A673 (cell line): ENCODE measurements at regions not wholly inside any gene's neighbourhood (a gene's known extent, or its start where the extent isn't known, plus 50 kb on each side); places are given as distances from the start of the nearest gene placed in this dataset.

ENCODE experiments used
- BruUV-seq: library from RNA; stranded (reverse); fragments of 400-500 nt; replicated peaks from 2 replicates; lab custom pipeline; 2021; lab: Mats Ljungman, UMichigan
- CTCF ChIA-PET: fragments of 300-600 bp; sonication (Branson Sonifier 250); formaldehyde crosslinking; loops from one replicate; lab custom pipeline; 2022; ENCODE audit warnings: antibody characterized with exemption; lab: Charles Lee
- POLR2A ChIA-PET: fragments of 300-600 bp; sonication (Branson Sonifier 250); formaldehyde crosslinking; loops from one replicate; lab custom pipeline; 2022; ENCODE audit warnings: antibody characterized with exemption; ENCODE audit not compliant: low non-redundant PET; lab: Charles Lee
- DNase-seq: peaks from one replicate; pipeline ENCODE4 v3.0.0-alpha.2; 2015; ENCODE audit warnings: low spot score
- H3K27ac ChIP-seq: fragments of 200-600 bp; sonication (generic); 2 replicates; pipeline ENCODE4 v1.5.1; 2016; ENCODE audit warnings: mixed run types, low read depth, mild to moderate bottlenecking, mixed read lengths, antibody characterized with exemption, low read length; ENCODE audit not compliant: poor library complexity, severe bottlenecking
- H3K27me3 ChIP-seq: fragments of 200-600 bp; sonication (generic); replicated peaks from 2 replicates; pipeline ENCODE4 v1.6.1; 2017; ENCODE audit warnings: mixed run types, low read depth, mild to moderate bottlenecking, mixed read lengths, antibody characterized with exemption, low read length; ENCODE audit not compliant: insufficient read depth, poor library complexity
- H3K36me3 ChIP-seq: fragments of 200-600 bp; sonication (generic); 2 replicates; pipeline ENCODE4 v1.6.1; 2016; ENCODE audit warnings: mixed run types, mild to moderate bottlenecking, mixed read lengths, antibody characterized with exemption, low read length; ENCODE audit not compliant: insufficient read depth, poor library complexity, severe bottlenecking
- H3K4me1 ChIP-seq: fragments of 200-600 bp; sonication (generic); 2 replicates; pipeline ENCODE4 v1.6.1; 2017; ENCODE audit warnings: mixed run types, mild to moderate bottlenecking, mixed read lengths, antibody characterized with exemption, low read length; ENCODE audit not compliant: insufficient read depth, poor library complexity, severe bottlenecking
- H3K4me3 ChIP-seq: fragments of 200-600 bp; sonication (generic); 2 replicates; pipeline ENCODE4 v1.5.1; 2016; ENCODE audit warnings: low read depth, mixed run types, mild to moderate bottlenecking, mixed read lengths, low read length; ENCODE audit not compliant: poor library complexity, severe bottlenecking
- H3K9me3 ChIP-seq: fragments of 200-600 bp; sonication (generic); 2 replicates; pipeline ENCODE4 v1.6.1; 2016; ENCODE audit warnings: mixed run types, low read depth, mild to moderate bottlenecking, mixed read lengths, antibody characterized with exemption, low read length; ENCODE audit not compliant: poor library complexity, severe bottlenecking
- CTCF ChIP-seq: fragments of 300-800, 200-600 bp; sonication (generic); conservative IDR thresholded peaks from 2 replicates; pipeline ENCODE4 v1.5.1; 2017; ENCODE audit warnings: low read depth, mild to moderate bottlenecking, antibody characterized with exemption, low read length, moderate library complexity, mixed read lengths
- EZH2 ChIP-seq: fragments of 200-600 bp; sonication (generic); IDR thresholded peaks from 2 replicates; pipeline ENCODE4 v1.6.1; 2017; ENCODE audit warnings: borderline replicate concordance, low read depth, mild to moderate bottlenecking, mixed read lengths, antibody characterized with exemption, low read length; ENCODE audit not compliant: poor library complexity, severe bottlenecking
- intact Hi-C: fragments of 100-400 bp; cut with micrococcal nuclease; formaldehyde crosslinking; loops from one replicate; pipeline ENCODE4 v1.10.0; 2022; ENCODE audit not compliant: unreplicated experiment

- ChIA-PET CTCF (no interaction called here), POLR2A (no interaction called here)
- no peak for TF ChIP-seq CTCF
- TF ChIP-seq EZH2: no peak
- Histone ChIP-seq H3K4me1 (no peaks in the 10 kb centered on the region), H3K9me3 (no peaks in the 10 kb centered on the region), H3K27ac (no peak overlapping the region), H3K4me3 (no peak overlapping the region), H3K27me3 (peaks cover 11% of the 10 kb centered on the region), H3K36me3 (no peaks in the 10 kb centered on the region)
- no TSS peak for BruUV-seq
- no peak for DNase-seq
- intact Hi-C loops: no loop called here
Measured at GRCh38 chr5:159759791-159760290, 156.4 kb upstream of the ADRA1B start.

- BruUV-seq: no TSS peak
- no peaks in the 10 kb centered on the region for H3K4me1 ChIP-seq
- TF ChIP-seq EZH2 (no peak), CTCF (no peak)
- ChIA-PET CTCF (no interaction called here), POLR2A (no interaction called here)
- no peak for DNase-seq
- H3K9me3 ChIP-seq: no peaks in the 10 kb centered on the region
- H3K4me3 ChIP-seq: no peak overlapping the region
- intact Hi-C loops: no loop called here
- H3K27ac ChIP-seq: no peak overlapping the region
- no peaks in the 10 kb centered on the region for H3K36me3 ChIP-seq
- peaks cover 8% of the 10 kb centered on the region for H3K27me3 ChIP-seq
Measured at GRCh38 chr5:159762921-159763320, 153.4 kb upstream of the ADRA1B start.

- CTCF ChIA-PET: no interaction called here
- H3K27ac ChIP-seq: no peak overlapping the region
Measured at GRCh38 chr5:159763562-159763961, 152.7 kb upstream of the ADRA1B start.

More at GRCh38 chr5:159763562-159763961, 152.7 kb upstream of the ADRA1B start:
- TF ChIP-seq CTCF (no peak), EZH2 (no peak)
- no peaks in the 10 kb centered on the region for H3K36me3 ChIP-seq
- no peak overlapping the region for H3K4me3 ChIP-seq
- POLR2A ChIA-PET: no interaction called here
- no peaks in the 10 kb centered on the region for H3K4me1 ChIP-seq
- peaks cover 8% of the 10 kb centered on the region for H3K27me3 ChIP-seq
- H3K9me3 ChIP-seq: no peaks in the 10 kb centered on the region
- no TSS peak for BruUV-seq
- intact Hi-C loops: no loop called here
- DNase-seq: no peak
